Lung (tissue), 11 donors: ENCODE measurements at regions not wholly inside any gene's neighbourhood (a gene's known extent, or its start where the extent isn't known, plus 50 kb on each side); places are given as distances from the start of the nearest gene placed in this dataset.

Experiments
- ATAC-seq: fragments of 200-7000 bp; cut with Tn5 transposase; one replicate; pipeline ENCODE4 v1.9.1; 2020; ENCODE audit warnings: moderate number of reproducible peaks; ENCODE audit not compliant: insufficient read depth, low FRiP score
- DNase-seq, 3 donors: peaks; one replicate each; pipeline ENCODE4 v3.0.0-alpha.2; 2013 to 2017
- H3K27ac ChIP-seq, 2 donors: one replicate each; pipeline ENCODE4 v1.5.1; 2013; ENCODE audit warnings: mild to moderate bottlenecking in 2 of 2, moderate library complexity in 2 of 2, control low read depth in 1 of 2, inconsistent platforms in 1 of 2, low read depth in 1 of 2, low read length in 1 of 2
- H3K27me3 ChIP-seq, 3 donors: one replicate each; pipeline ENCODE4 v1.5.1; 2013; ENCODE audit warnings: low read length in 2 of 3; ENCODE audit not compliant: control insufficient read depth in 3 of 3, insufficient read depth in 3 of 3
- H3K36me3 ChIP-seq, 4 donors: one replicate each; pipeline ENCODE4 v1.5.1; 2013; ENCODE audit warnings: low read length in 4 of 4, mild to moderate bottlenecking in 1 of 4, moderate library complexity in 1 of 4; ENCODE audit not compliant: control insufficient read depth in 4 of 4, insufficient read depth in 4 of 4
- H3K4me1 ChIP-seq, 5 donors: one replicate each; pipeline ENCODE4 v1.5.1; 2013; ENCODE audit warnings: low read length in 5 of 5, mild to moderate bottlenecking in 2 of 5, moderate library complexity in 1 of 5; ENCODE audit not compliant: control insufficient read depth in 5 of 5, insufficient read depth in 5 of 5
- H3K4me3 ChIP-seq: one replicate; pipeline ENCODE4 v1.5.1; 2013; ENCODE audit warnings: mild to moderate bottlenecking, control low read depth, moderate library complexity
- H3K9ac ChIP-seq, 2 donors: one replicate each; pipeline ENCODE4 v1.5.1; 2013; ENCODE audit warnings: low read length in 2 of 2, control low read depth in 1 of 2; ENCODE audit not compliant: insufficient read depth in 1 of 2
- H3K9me3 ChIP-seq, 4 donors: one replicate each; pipeline ENCODE4 v1.5.1; 2013; ENCODE audit warnings: low read length in 3 of 4, mild to moderate bottlenecking in 1 of 4, moderate library complexity in 1 of 4; ENCODE audit not compliant: control insufficient read depth in 4 of 4, insufficient read depth in 3 of 4
- CTCF ChIP-seq: IDR thresholded peaks from 2 replicates; pipeline ENCODE4 v1.5.1; 2012; ENCODE audit warnings: mild to moderate bottlenecking; ENCODE audit errors: control extremely low read depth, extremely low read depth
- WGBS, 2 donors: extraction: QIAGEN DNeasy Blood & Tissue Kit; methylation state at CpG; one replicate each; pipeline ENCODE4 v1.1.7; 2013; 5-methylcytosine and 5-hydroxymethylcytosine counted together
- donor health status: control.
- donor health status: control.
- donor health status: Bipolar disorder and iron deficiency.
- donor health status: healthy.
- donor health status: DM: yes; HTN: yes; CAD: no.

- no peak overlapping the region for H3K4me3 ChIP-seq
- no peak overlapping the region for H3K27ac ChIP-seq
- no peak for ATAC-seq
- H3K9me3 ChIP-seq = no peaks in the 10 kb centered on the region
- WGBS, 2 donors = 67 to 91% methylated on average over 1 of the region's 1 CpG
- H3K36me3 ChIP-seq = no peaks in the 10 kb centered on the region
- peak in 2 of 3 donors; percentile 13 to 23 for DNase-seq
- H3K27me3 ChIP-seq = no peaks in the 10 kb centered on the region
- peaks cover 0 to 14% (median 0%) of the 10 kb centered on the region in 5 donors for H3K4me1 ChIP-seq
- no peak for TF ChIP-seq CTCF
- H3K9ac ChIP-seq = no peak overlapping the region
Measured at GRCh38 chr14:49058511-49058910, 527.7 kb downstream of the RPS29 start.

- H3K27ac ChIP-seq = no peak overlapping the region
- TF ChIP-seq CTCF = no peak
- no peaks in the 10 kb centered on the region for H3K36me3 ChIP-seq
- no peaks in the 10 kb centered on the region for H3K9me3 ChIP-seq
- no peak overlapping the region for H3K4me3 ChIP-seq
- no peak overlapping the region for H3K9ac ChIP-seq
- H3K27me3 ChIP-seq = no peaks in the 10 kb centered on the region
- 69 to 83% methylated on average over 1 of the region's 1 CpG for WGBS, 2 donors
- no peak for DNase-seq
- ATAC-seq = no peak
- peaks cover 0 to 14% (median 0%) of the 10 kb centered on the region in 5 donors for H3K4me1 ChIP-seq
Measured at GRCh38 chr14:49057838-49058510, 528.2 kb downstream of the RPS29 start.

GRCh38 chr14:49056021-49056420 is 530.2 kb downstream of the RPS29 start:
- Histone ChIP-seq H3K9me3 (no peaks in the 10 kb centered on the region), H3K27ac (no peak overlapping the region), H3K36me3 (no peaks in the 10 kb centered on the region), H3K9ac (no peak overlapping the region), H3K27me3 (no peaks in the 10 kb centered on the region), H3K4me1 (peaks cover 0 to 11% (median 0%) of the 10 kb centered on the region in 5 donors), H3K4me3 (no peak overlapping the region)
- WGBS, 2 donors = 78 to 86% methylated on average over 1 of the region's 1 CpG
- TF ChIP-seq CTCF = no peak
- ATAC-seq (no peak), DNase-seq (peak in 1 of 3 donors; percentile 30)

- no peaks in the 10 kb centered on the region for H3K9me3 ChIP-seq
- no peaks in the 10 kb centered on the region for H3K36me3 ChIP-seq
- WGBS, 2 donors = 68 to 78% methylated on average over 2 of the region's 2 CpGs
- TF ChIP-seq CTCF = no peak
- H3K4me3 ChIP-seq = no peak overlapping the region
- no peak overlapping the region for H3K27ac ChIP-seq
- no peak overlapping the region for H3K9ac ChIP-seq
- H3K27me3 ChIP-seq = no peaks in the 10 kb centered on the region
- no peak for DNase-seq
- H3K4me1 ChIP-seq = no peaks in the 10 kb centered on the region
- no peak for ATAC-seq
Measured at GRCh38 chr14:49052521-49052920, 533.7 kb downstream of the RPS29 start.
